Panc1 (cell line): ENCODE measurements at regions not wholly inside any gene's neighbourhood (a gene's known extent, or its start where the extent isn't known, plus 50 kb on each side); places are given as distances from the start of the nearest gene placed in this dataset.

Experiments
- ATAC-seq: fragments of 200-7000 bp; cut with Tn5 transposase; 2 replicates; pipeline ENCODE4 v1.9.1; 2020; ENCODE audit warnings: mild to moderate bottlenecking, moderate library complexity
- BruUV-seq: library from RNA; stranded (reverse); fragments of 400-500 nt; replicated peaks from 2 replicates; lab custom pipeline; 2021; lab: Mats Ljungman, UMichigan
- CTCF ChIA-PET: fragments of 300-600 bp; sonication (Branson Sonifier 250); formaldehyde crosslinking; loops from one replicate; lab custom pipeline; 2022; ENCODE audit warnings: antibody characterized with exemption; lab: Charles Lee
- POLR2A ChIA-PET: fragments of 300-600 bp; sonication (Branson Sonifier 250); formaldehyde crosslinking; loops from one replicate; lab custom pipeline; 2022; ENCODE audit warnings: antibody characterized with exemption; lab: Charles Lee
- DNase-seq: peaks from one replicate; pipeline ENCODE4 v3.0.0-alpha.2; 2010; ENCODE audit warnings: low read depth, low spot score
- H3K27ac ChIP-seq: 2 replicates; pipeline ENCODE4 v1.5.1; 2011; ENCODE audit warnings: mild to moderate bottlenecking, low read length, inconsistent platforms
- H3K27me3 ChIP-seq: fragments of 200-500 bp; sonication (Bioruptor generic); 2 replicates; pipeline ENCODE4 v1.6.0; 2014; ENCODE audit warnings: low read length, inconsistent platforms; ENCODE audit not compliant: control insufficient read depth, insufficient read depth
- H3K36me3 ChIP-seq: fragments of 200-500 bp; sonication (Bioruptor generic); 2 replicates; pipeline ENCODE4 v1.5.1; 2014; ENCODE audit warnings: inconsistent platforms, mild to moderate bottlenecking, low read length, moderate library complexity; ENCODE audit not compliant: control insufficient read depth, insufficient read depth
- H3K4me1 ChIP-seq: 2 replicates; pipeline ENCODE4 v1.5.1; 2011; ENCODE audit warnings: inconsistent platforms, mild to moderate bottlenecking, low read length, moderate library complexity; ENCODE audit not compliant: control insufficient read depth, insufficient read depth
- H3K4me3 ChIP-seq, 2 experiments: 2 replicates each; pipeline ENCODE4 v1.5.1; 2011 to 2012; ENCODE audit warnings: low read depth in 2 of 2, low read length in 2 of 2, mild to moderate bottlenecking in 2 of 2, inconsistent platforms in 1 of 2, moderate library complexity in 1 of 2
- H3K9me3 ChIP-seq: fragments of 200-500 bp; sonication (Bioruptor generic); 2 replicates; pipeline ENCODE4 v1.5.1; 2014; ENCODE audit warnings: low read depth, mild to moderate bottlenecking, inconsistent platforms, low read length, moderate library complexity; ENCODE audit not compliant: control insufficient read depth, insufficient read depth
- CTCF ChIP-seq: fragments of 450-650 bp; IDR thresholded peaks from 2 replicates; pipeline ENCODE4 v1.5.1; 2017; ENCODE audit warnings: mild to moderate bottlenecking
- POLR2AphosphoS5 ChIP-seq: IDR thresholded peaks from 2 replicates; pipeline ENCODE4 v1.6.1; 2012; ENCODE audit warnings: mild to moderate bottlenecking, low read depth, low read length, moderate library complexity
- REST ChIP-seq, 2 experiments: IDR thresholded peaks; 2 replicates each; pipeline ENCODE4 v1.6.1; 2011 to 2012; ENCODE audit warnings: low read depth in 2 of 2, control low read depth in 1 of 2, low read length in 1 of 2, mild to moderate bottlenecking in 1 of 2, moderate library complexity in 1 of 2; ENCODE audit not compliant: insufficient read depth in 1 of 2
- SIN3A ChIP-seq: IDR thresholded peaks from 2 replicates; pipeline ENCODE4 v1.6.1; 2012; ENCODE audit warnings: low read depth, mild to moderate bottlenecking, low read length, moderate library complexity, borderline replicate concordance; ENCODE audit not compliant: insufficient read depth
- TCF7L2 ChIP-seq: IDR thresholded peaks from 2 replicates; pipeline ENCODE4 v1.6.1; 2011; ENCODE audit warnings: mild to moderate bottlenecking, low read depth, low read length, inconsistent platforms
- in situ Hi-C: cut with HindIII; loops from 2 replicates; pipeline ENCODE4 v1.10.0; 2016; ENCODE audit warnings: low sequenced_read_pairs, low pct_unique_long_range_greater_than_20kb
- intact Hi-C: fragments of 100-400 bp; cut with micrococcal nuclease; formaldehyde crosslinking; loops from one replicate; pipeline ENCODE4 v1.10.0; 2022; ENCODE audit not compliant: unreplicated experiment

- ATAC-seq (no peak), DNase-seq (no peak)
- ChIA-PET CTCF (no interaction called here), POLR2A (no interaction called here)
- TF ChIP-seq SIN3A, result no peak
- BruUV-seq, result no TSS peak
- no peaks in the 10 kb centered on the region for H3K27me3 ChIP-seq
- no peak overlapping the region for H3K4me3 ChIP-seq
- no peaks in the 10 kb centered on the region for H3K4me1 ChIP-seq
- H3K27ac ChIP-seq, result no peak overlapping the region
- in situ Hi-C loops, result no loop called here
- H3K9me3 ChIP-seq, result no peaks in the 10 kb centered on the region
- no peaks in the 10 kb centered on the region for H3K36me3 ChIP-seq
- intact Hi-C loops, result no loop called here
Observed at GRCh38 chr17:15039366-15039765, 225.8 kb downstream of the PMP22 start.

- TF ChIP-seq SIN3A, result no peak
- TF ChIP-seq CTCF, result no peak
- TF ChIP-seq TCF7L2, result no peak
- TF ChIP-seq REST (IDR thresholded peaks at IDR 0.05; ENCODE audit: insufficient read depth in 1 of 2, low read depth in 2 of 2, low read length in 1 of 2), result no peak
- no peak for TF ChIP-seq POLR2AphosphoS5
- Histone ChIP-seq H3K27ac (no peak overlapping the region), H3K4me3 (no peak overlapping the region), H3K9me3 (no peaks in the 10 kb centered on the region), H3K4me1 (no peaks in the 10 kb centered on the region), H3K27me3 (no peaks in the 10 kb centered on the region), H3K36me3 (no peaks in the 10 kb centered on the region)
- ChIA-PET CTCF (no interaction called here), POLR2A (no interaction called here)
- in situ Hi-C loops (no loop called here), intact Hi-C loops (no loop called here)
- ATAC-seq, result no peak
- no TSS peak for BruUV-seq
- no peak for DNase-seq
Observed at GRCh38 chr17:15038656-15039055, 226.5 kb downstream of the PMP22 start.

GRCh38 chr17:15036238-15036637 is 228.9 kb downstream of the PMP22 start:
- Histone ChIP-seq H3K9me3 (no peaks in the 10 kb centered on the region), H3K27me3 (no peaks in the 10 kb centered on the region), H3K27ac (no peak overlapping the region), H3K4me3 (no peak overlapping the region), H3K36me3 (no peaks in the 10 kb centered on the region), H3K4me1 (no peaks in the 10 kb centered on the region)
- ChIA-PET CTCF (no interaction called here), POLR2A (no interaction called here)
- ATAC-seq, result no peak
- in situ Hi-C loops, result no loop called here
- no peak for DNase-seq
- intact Hi-C loops, result no loop called here
- no peak for TF ChIP-seq CTCF
- TF ChIP-seq TCF7L2, result no peak
- no peak for TF ChIP-seq REST (IDR thresholded peaks at IDR 0.05; ENCODE audit: insufficient read depth in 1 of 2, low read depth in 2 of 2, low read length in 1 of 2)
- TF ChIP-seq POLR2AphosphoS5, result no peak
- no peak for TF ChIP-seq SIN3A
- BruUV-seq, result no TSS peak
